ENCODE measurements at regions not wholly inside any gene's neighbourhood (a gene's known extent, or its start where the extent isn't known, plus 50 kb on each side); places are given as distances from the start of the nearest gene placed in this dataset.
"Not testable (repeated sequence)": the region's sequence is repeated elsewhere in the genome, so short reads cannot be mapped to it uniquely, and the experiment has no call there.

DNA sequence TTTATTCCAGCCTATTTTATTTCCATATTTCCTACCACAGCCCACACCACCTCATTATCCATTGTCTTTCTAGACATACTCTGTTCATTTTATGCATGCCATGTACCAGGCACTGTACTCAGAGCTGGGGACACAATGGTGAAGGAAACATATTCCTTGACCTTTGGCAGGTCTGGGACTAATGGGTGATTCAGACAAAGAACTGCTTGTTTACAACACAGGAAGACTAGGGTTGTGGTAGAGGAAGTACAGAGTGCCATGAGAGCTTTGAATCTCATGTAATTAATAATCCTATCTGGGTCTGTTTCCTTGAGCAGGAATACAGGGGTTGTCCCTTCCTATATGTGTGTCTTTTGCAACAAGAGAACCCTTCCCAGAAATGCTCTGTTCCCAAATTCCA, 75.1 kb upstream of the NUDT10 start:
- intact Hi-C loops (cut with micrococcal nuclease; ENCODE audit: unreplicated experiment): no loop called here
- H3K27me3 Mint-ChIP-seq (ENCODE audit: unreplicated experiment): no peaks in the 10 kb centered on the region
- H3K27ac Mint-ChIP-seq (ENCODE audit: unreplicated experiment): no peak overlapping the region
- H3K9me3 Mint-ChIP-seq (ENCODE audit: low read depth, unreplicated experiment): peaks cover 3% of the 10 kb centered on the region
- no TSS peak for BruUV-seq (replicated peaks)
- H3K36me3 Mint-ChIP-seq (ENCODE audit: insufficient read depth, unreplicated experiment): no peaks in the 10 kb centered on the region
- no peak for DNase-seq
- H3K4me3 Mint-ChIP-seq (ENCODE audit: low read depth, unreplicated experiment): no peak overlapping the region
- H3K4me1 Mint-ChIP-seq (ENCODE audit: low read depth, unreplicated experiment): no peaks in the 10 kb centered on the region
- TF ChIP-seq, protein P1, sequence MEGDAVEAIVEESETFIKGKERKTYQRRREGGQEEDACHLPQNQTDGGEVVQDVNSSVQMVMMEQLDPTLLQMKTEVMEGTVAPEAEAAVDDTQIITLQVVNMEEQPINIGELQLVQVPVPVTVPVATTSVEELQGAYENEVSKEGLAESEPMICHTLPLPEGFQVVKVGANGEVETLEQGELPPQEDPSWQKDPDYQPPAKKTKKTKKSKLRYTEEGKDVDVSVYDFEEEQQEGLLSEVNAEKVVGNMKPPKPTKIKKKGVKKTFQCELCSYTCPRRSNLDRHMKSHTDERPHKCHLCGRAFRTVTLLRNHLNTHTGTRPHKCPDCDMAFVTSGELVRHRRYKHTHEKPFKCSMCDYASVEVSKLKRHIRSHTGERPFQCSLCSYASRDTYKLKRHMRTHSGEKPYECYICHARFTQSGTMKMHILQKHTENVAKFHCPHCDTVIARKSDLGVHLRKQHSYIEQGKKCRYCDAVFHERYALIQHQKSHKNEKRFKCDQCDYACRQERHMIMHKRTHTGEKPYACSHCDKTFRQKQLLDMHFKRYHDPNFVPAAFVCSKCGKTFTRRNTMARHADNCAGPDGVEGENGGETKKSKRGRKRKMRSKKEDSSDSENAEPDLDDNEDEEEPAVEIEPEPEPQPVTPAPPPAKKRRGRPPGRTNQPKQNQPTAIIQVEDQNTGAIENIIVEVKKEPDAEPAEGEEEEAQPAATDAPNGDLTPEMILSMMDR (IDR thresholded peaks at IDR 0.05; ENCODE audit: unreplicated experiment): no peak
- CTCF ChIA-PET: no interaction called here

DNA sequence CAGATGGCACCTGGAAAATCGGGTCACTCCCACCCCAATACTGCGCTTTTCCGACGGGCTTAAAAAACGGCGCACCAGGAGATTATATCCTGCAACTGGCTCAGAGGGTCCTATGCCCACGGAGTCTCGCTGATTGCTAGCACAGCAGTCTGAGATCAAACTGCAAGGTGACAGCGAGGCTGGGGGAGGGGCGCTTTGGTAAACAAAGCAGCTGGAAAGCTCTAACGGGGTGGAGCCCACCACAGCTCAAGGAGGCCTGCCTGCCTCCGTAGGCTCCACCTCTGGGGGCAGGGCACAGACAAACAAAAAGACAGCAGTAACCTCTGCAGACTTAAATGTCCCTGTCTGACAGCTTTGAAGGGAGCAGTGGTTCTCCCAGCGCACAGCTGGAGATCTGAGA, 70.4 kb upstream of the NUDT10 start:
- H3K36me3 Mint-ChIP-seq (ENCODE audit: insufficient read depth, unreplicated experiment); intact Hi-C loops (cut with micrococcal nuclease; ENCODE audit: unreplicated experiment); H3K4me1 Mint-ChIP-seq (ENCODE audit: low read depth, unreplicated experiment); DNase-seq; H3K4me3 Mint-ChIP-seq (ENCODE audit: low read depth, unreplicated experiment); H3K27me3 Mint-ChIP-seq (ENCODE audit: unreplicated experiment); BruUV-seq (replicated peaks); CTCF ChIA-PET; H3K27ac Mint-ChIP-seq (ENCODE audit: unreplicated experiment); H3K9me3 Mint-ChIP-seq (ENCODE audit: low read depth, unreplicated experiment): not testable (repeated sequence)

DNA sequence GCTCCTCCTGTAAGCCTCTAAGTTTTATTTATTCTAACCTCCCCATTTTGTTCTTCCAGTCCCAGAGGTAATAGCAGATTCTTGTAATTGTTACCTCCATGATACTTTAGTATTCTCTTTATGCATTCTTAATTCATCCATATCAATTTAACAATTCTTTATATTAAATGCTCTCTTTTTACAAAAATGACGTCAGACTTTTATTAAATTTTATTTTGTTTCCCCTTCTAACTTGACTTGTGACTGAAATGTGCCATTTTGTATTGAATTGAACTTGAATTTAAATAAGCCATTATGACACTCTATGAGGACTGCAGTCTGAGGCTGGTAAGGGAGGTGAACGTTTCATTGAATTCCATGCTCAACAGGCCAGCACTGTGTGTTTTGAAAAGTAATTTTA, 60.0 kb upstream of the NUDT10 start:
- no peaks in the 10 kb centered on the region for H3K36me3 Mint-ChIP-seq (ENCODE audit: insufficient read depth, unreplicated experiment)
- no peak for DNase-seq
- intact Hi-C loops (cut with micrococcal nuclease; ENCODE audit: unreplicated experiment): no loop called here
- H3K27me3 Mint-ChIP-seq (ENCODE audit: unreplicated experiment): no peaks in the 10 kb centered on the region
- CTCF ChIA-PET: no interaction called here
- no peaks in the 10 kb centered on the region for H3K4me1 Mint-ChIP-seq (ENCODE audit: low read depth, unreplicated experiment)
- no peak overlapping the region for H3K27ac Mint-ChIP-seq (ENCODE audit: unreplicated experiment)
- H3K9me3 Mint-ChIP-seq (ENCODE audit: low read depth, unreplicated experiment): peaks cover 5% of the 10 kb centered on the region
- H3K4me3 Mint-ChIP-seq (ENCODE audit: low read depth, unreplicated experiment): no peak overlapping the region
- TF ChIP-seq, protein P1 (IDR thresholded peaks at IDR 0.05; ENCODE audit: unreplicated experiment): no peak
- no TSS peak for BruUV-seq (replicated peaks)

DNA sequence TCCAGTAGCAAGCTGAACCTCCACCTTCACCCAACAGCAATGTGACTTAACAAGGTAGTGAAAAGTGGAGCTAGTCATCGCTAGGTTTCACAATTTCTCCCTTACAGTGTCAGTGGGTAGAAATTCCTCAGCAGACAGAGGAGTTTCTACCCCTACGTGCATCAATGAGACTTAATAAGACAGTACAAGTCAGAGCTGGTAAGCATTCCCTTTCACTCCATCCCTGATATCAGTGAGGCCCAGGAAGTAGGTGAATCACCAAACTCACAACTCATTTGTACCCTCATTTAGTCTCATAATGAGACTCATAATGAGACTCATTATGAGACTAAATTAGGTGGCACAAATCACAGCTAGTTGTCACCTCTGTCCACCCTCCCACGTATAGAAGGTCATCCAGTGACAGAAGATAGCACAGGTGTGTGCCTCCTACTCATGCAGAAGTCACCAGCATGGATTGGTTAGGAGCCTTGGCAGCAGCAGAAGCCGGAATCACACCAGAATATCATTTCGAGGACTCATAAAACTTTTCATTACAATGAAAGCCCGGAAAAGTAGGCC, 50.8 kb upstream of the NUDT10 start:
- TF ChIP-seq, protein P1 (IDR thresholded peaks at IDR 0.05; ENCODE audit: unreplicated experiment): no peak
- Mint-ChIP-seq H3K9me3 (ENCODE audit: low read depth, unreplicated experiment) (peaks cover 4% of the 10 kb centered on the region), H3K4me1 (ENCODE audit: low read depth, unreplicated experiment) (no peaks in the 10 kb centered on the region), H3K4me3 (ENCODE audit: low read depth, unreplicated experiment) (no peak overlapping the region), H3K36me3 (ENCODE audit: insufficient read depth, unreplicated experiment) (no peaks in the 10 kb centered on the region), H3K27ac (ENCODE audit: unreplicated experiment) (no peak overlapping the region), H3K27me3 (ENCODE audit: unreplicated experiment) (no peaks in the 10 kb centered on the region)
- CTCF ChIA-PET: no interaction called here
- intact Hi-C loops (cut with micrococcal nuclease; ENCODE audit: unreplicated experiment): no loop called here
- DNase-seq: no peak
- no TSS peak for BruUV-seq (replicated peaks)

Data from Calu3 (cell line).